Esophagus (tissue), 2 donors: ENCODE measurements at regions not wholly inside any gene's neighbourhood (a gene's known extent, or its start where the extent isn't known, plus 50 kb on each side); places are given as distances from the start of the nearest gene placed in this dataset.

Experiments used
- H3K27ac ChIP-seq, 2 donors: one replicate each; pipeline ENCODE4 v1.5.1; 2013; ENCODE audit warnings: low read depth in 2 of 2, mild to moderate bottlenecking in 2 of 2, inconsistent platforms in 1 of 2, low read length in 1 of 2, moderate library complexity in 1 of 2
- H3K27me3 ChIP-seq, 2 donors: one replicate each; pipeline ENCODE4 v1.6.1; 2013; ENCODE audit warnings: low read length in 2 of 2, control low read depth in 1 of 2, mild to moderate bottlenecking in 1 of 2; ENCODE audit not compliant: insufficient read depth in 2 of 2, control insufficient read depth in 1 of 2
- H3K36me3 ChIP-seq, 2 donors: one replicate each; pipeline ENCODE4 v1.6.1; 2013; ENCODE audit warnings: low read length in 1 of 2; ENCODE audit not compliant: control insufficient read depth in 2 of 2, insufficient read depth in 2 of 2
- H3K4me1 ChIP-seq, 2 donors: one replicate each; pipeline ENCODE4 v1.6.1; 2013; ENCODE audit warnings: low read length in 1 of 2; ENCODE audit not compliant: control insufficient read depth in 2 of 2, insufficient read depth in 2 of 2
- H3K4me3 ChIP-seq, 2 donors: one replicate each; pipeline ENCODE4 v1.5.1; 2013; ENCODE audit warnings: low read length in 2 of 2, mild to moderate bottlenecking in 2 of 2, low read depth in 1 of 2, moderate library complexity in 1 of 2
- H3K9me3 ChIP-seq, 2 donors: one replicate each; pipeline ENCODE4 v1.6.1; 2013; ENCODE audit warnings: mild to moderate bottlenecking in 2 of 2, low read depth in 1 of 2, low read length in 1 of 2, moderate library complexity in 1 of 2; ENCODE audit not compliant: control insufficient read depth in 2 of 2, insufficient read depth in 1 of 2
- WGBS, 2 donors: extraction: QIAGEN DNeasy Blood & Tissue Kit; methylation state at CpG; one replicate each; pipeline ENCODE4 v1.1.7; 2013; 5-methylcytosine and 5-hydroxymethylcytosine counted together
- donor health status: healthy with polysubstance abuse.
- donor health status: Bipolar disorder and iron deficiency.

GRCh38 chr20:58008866-58009265, 219.6 kb downstream of the ANKRD60 start:
- no peaks in the 10 kb centered on the region for H3K36me3 ChIP-seq
- H3K27me3 ChIP-seq = no peaks in the 10 kb centered on the region
- no peaks in the 10 kb centered on the region for H3K4me1 ChIP-seq
- whole genome bisulfite sequencing, 2 donors = 74 to 79% methylated on average over 4 of the region's 4 CpGs
- no peak overlapping the region for H3K27ac ChIP-seq
- no peaks in the 10 kb centered on the region for H3K9me3 ChIP-seq
- H3K4me3 ChIP-seq = no peak overlapping the region

DNA sequence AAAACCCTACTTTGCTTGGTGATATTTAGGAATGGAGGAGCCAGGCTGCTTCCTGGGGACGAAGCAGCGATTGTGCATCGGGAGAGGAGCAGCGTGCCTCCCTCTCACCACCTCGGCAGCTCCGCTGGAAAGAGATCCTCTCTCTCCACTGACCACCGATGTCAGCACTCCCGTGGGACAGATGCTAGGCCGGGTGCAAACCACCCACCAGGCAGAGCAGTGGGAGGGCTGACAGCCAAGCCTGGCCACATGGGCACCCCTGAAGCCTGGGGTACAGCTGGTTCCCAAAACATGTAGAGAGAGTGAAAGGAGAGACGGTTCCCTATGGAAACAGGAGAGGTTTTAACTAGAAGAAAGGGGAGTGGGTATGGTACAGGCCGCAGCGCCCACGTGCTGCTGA, 220.0 kb downstream of the ANKRD60 start:
- Histone ChIP-seq H3K9me3 (no peaks in the 10 kb centered on the region), H3K36me3 (no peaks in the 10 kb centered on the region), H3K4me3 (no peak overlapping the region), H3K27me3 (no peaks in the 10 kb centered on the region), H3K4me1 (no peaks in the 10 kb centered on the region), H3K27ac (no peak overlapping the region)
- WGBS, 2 donors = 83 to 86% methylated on average over 13 of the region's 13 CpGs

DNA sequence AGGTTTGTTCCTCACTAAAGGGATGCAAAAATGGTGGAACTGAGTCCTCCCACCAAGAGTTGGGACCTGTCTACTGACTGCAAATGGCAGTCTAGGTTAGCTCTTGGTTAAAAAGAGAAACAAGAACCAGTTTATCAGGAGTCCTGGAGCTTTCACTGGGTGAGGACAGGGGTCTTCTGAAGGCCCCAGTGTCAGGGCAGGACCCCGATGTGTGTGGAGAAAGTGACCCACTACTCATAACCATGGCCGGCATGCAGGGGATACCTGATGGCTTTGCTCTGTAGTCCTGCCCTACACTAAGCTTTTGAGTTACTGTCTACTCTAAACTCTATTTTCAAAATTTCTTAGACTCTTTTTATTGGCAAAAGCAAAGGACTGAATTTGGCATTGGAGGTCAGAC, 220.5 kb downstream of the ANKRD60 start:
- Histone ChIP-seq H3K27ac (no peak overlapping the region), H3K4me1 (no peaks in the 10 kb centered on the region), H3K9me3 (no peaks in the 10 kb centered on the region), H3K36me3 (no peaks in the 10 kb centered on the region), H3K27me3 (no peaks in the 10 kb centered on the region), H3K4me3 (no peak overlapping the region)
- 96 to 98% methylated on average over 2 of the region's 2 CpGs for WGBS, 2 donors

- no peaks in the 10 kb centered on the region for H3K27me3 ChIP-seq
- no peak overlapping the region for H3K27ac ChIP-seq
- no peaks in the 10 kb centered on the region for H3K36me3 ChIP-seq
- no peaks in the 10 kb centered on the region for H3K4me1 ChIP-seq
- no peak overlapping the region for H3K4me3 ChIP-seq
- no peaks in the 10 kb centered on the region for H3K9me3 ChIP-seq
- WGBS, 2 donors = 83 to 84% methylated on average over 10 to 11 of the region's 11 CpGs
These were observed 221.8 kb downstream of the ANKRD60 start for GRCh38 chr20:58006346-58007316.

- Histone ChIP-seq H3K4me3 (no peak overlapping the region), H3K27ac (no peak overlapping the region), H3K36me3 (no peaks in the 10 kb centered on the region), H3K4me1 (no peaks in the 10 kb centered on the region), H3K9me3 (no peaks in the 10 kb centered on the region), H3K27me3 (no peaks in the 10 kb centered on the region)
- 86% methylated on average over 8 of the region's 8 CpGs for WGBS, 2 donors
These were observed 222.7 kb downstream of the ANKRD60 start for GRCh38 chr20:58005581-58006345.

DNA sequence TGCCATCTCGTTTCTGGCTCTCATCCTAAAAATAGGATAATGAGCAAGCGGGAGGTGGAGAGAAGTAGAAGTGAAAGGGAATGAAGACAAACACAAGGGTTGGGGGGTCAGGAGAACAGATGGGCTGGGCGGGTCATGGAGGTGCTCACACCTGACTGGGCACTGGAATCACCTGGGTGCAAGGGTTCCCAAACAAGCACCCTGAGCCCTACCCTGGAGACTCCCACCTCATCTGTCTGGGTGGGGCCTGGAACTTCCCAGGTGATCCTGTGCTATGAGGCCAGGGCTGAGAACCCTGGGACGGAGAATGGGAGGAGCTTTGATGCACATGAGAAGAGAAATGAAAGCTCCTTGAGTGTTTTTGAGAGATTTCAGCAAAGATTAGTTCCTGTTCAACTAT, 223.6 kb downstream of the ANKRD60 start:
- H3K27me3 ChIP-seq = no peaks in the 10 kb centered on the region
- no peak overlapping the region for H3K27ac ChIP-seq
- no peaks in the 10 kb centered on the region for H3K4me1 ChIP-seq
- H3K9me3 ChIP-seq = no peaks in the 10 kb centered on the region
- no peak overlapping the region for H3K4me3 ChIP-seq
- no peaks in the 10 kb centered on the region for H3K36me3 ChIP-seq
- 74 to 85% methylated on average over 4 of the region's 4 CpGs for WGBS, 2 donors

DNA sequence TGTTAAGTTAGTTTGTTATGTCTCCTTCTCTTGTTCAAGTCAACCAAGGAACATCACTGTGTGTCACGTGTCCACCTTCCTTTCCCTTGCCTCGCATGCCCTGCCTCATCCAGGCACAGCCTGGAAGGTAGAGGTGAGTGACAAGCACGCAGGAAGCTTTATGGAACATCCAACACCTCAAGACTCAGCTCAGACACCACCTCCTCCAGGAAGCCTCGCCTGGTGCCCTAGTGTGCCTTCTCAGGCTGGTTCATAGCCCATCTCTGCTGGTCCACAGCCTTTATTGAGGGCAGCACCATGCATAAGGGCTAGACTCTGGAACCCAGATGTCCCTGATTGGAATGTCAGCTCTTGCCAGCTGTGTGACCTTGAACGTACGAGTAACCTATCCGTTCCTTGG, 224.3 kb downstream of the ANKRD60 start:
- Histone ChIP-seq H3K36me3 (no peaks in the 10 kb centered on the region), H3K4me1 (peaks cover 0 to 3% of the 10 kb centered on the region in 2 donors), H3K27ac (no peak overlapping the region), H3K27me3 (no peaks in the 10 kb centered on the region), H3K9me3 (no peaks in the 10 kb centered on the region), H3K4me3 (no peak overlapping the region)
- 81 to 93% methylated on average over 7 of the region's 7 CpGs for WGBS, 2 donors

DNA sequence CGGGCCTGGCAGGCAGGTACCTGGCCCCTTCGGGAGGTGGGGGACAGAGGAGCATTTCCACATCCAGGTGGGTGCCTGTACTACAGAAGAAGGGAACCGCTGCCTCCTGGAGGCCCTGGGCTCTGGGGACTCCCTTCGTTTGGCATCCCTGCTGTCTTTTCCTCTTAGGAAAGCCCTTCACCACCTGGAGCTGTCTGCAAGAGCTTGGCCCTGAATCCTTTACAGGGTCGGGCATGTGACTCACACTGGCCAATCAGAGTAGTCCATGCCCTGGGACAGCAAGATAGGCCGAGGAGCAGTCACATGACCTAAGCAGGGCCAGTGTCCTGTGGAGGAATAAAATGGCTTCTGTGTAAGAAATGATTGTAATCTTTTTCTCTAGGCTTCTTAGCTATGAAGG, 224.9 kb downstream of the ANKRD60 start:
- Histone ChIP-seq H3K36me3 (no peaks in the 10 kb centered on the region), H3K27me3 (no peaks in the 10 kb centered on the region), H3K27ac (no peak overlapping the region), H3K4me3 (no peak overlapping the region), H3K9me3 (no peaks in the 10 kb centered on the region), H3K4me1 (peaks cover 0 to 5% of the 10 kb centered on the region in 2 donors)
- 87 to 91% methylated on average over 6 of the region's 6 CpGs for WGBS, 2 donors

DNA sequence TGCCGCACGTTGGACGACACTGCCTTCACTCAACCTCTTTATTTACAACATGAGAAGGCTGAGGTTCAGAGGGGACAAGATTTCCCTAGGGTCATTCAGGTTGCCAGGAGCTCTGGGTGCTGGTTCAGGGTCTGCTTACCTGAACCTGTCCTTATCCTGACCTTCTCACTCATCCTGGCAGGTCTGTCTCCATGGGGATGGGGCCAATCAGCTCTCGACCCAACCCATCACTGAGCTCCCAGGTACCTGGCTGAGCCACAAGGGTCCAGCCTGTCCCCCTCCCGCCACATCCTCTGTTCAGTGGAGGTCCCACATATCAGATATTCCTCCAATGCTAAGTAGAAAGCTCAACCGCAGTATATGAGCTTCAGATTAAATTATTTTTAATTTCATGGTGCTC, 225.6 kb downstream of the ANKRD60 start:
- Histone ChIP-seq H3K4me1 (peaks cover 0 to 5% of the 10 kb centered on the region in 2 donors), H3K36me3 (no peaks in the 10 kb centered on the region), H3K27ac (no peak overlapping the region), H3K4me3 (no peak overlapping the region), H3K9me3 (no peaks in the 10 kb centered on the region), H3K27me3 (no peaks in the 10 kb centered on the region)
- 85 to 89% methylated on average over 6 of the region's 6 CpGs for WGBS, 2 donors
